A549 (cell line): ENCODE measurements at regions not wholly inside any gene's neighbourhood (a gene's known extent, or its start where the extent isn't known, plus 50 kb on each side); places are given as distances from the start of the nearest gene placed in this dataset.

Source experiments
- BCL3 ChIP-seq: fragments of >200 bp; sonication (Bioruptor Twin); formaldehyde crosslinking; IDR thresholded peaks from 3 replicates; pipeline ENCODE4 v1.6.1; 2016
- CTCF ChIP-seq: fragments of >200 bp; sonication (Bioruptor Twin); formaldehyde crosslinking; IDR thresholded peaks from 3 replicates; pipeline ENCODE4 v1.5.1; 2016
- EP300 ChIP-seq, 2 experiments: fragments of >200 bp; sonication (Bioruptor Twin); formaldehyde crosslinking; IDR thresholded peaks; 2 replicates in 1 of 2; 3 replicates in 1 of 2; pipeline ENCODE4 v1.6.1; 2016 to 2017
- JUN ChIP-seq, 2 experiments: fragments of >200 bp; sonication (Bioruptor Twin); formaldehyde crosslinking; IDR thresholded peaks; 2 replicates in 1 of 2; 3 replicates in 1 of 2; pipeline ENCODE4 v1.6.1; 2016 to 2017
- MAX ChIP-seq: IDR thresholded peaks from 2 replicates; pipeline ENCODE4 v1.6.1; 2012
- PBX3 ChIP-seq: IDR thresholded peaks from 2 replicates; pipeline ENCODE4 v1.6.1; 2012
- POLR2A ChIP-seq: IDR thresholded peaks from 2 replicates; pipeline ENCODE4 v1.6.1; 2012; ENCODE audit warnings: mild to moderate bottlenecking, low read length
- RAD21 ChIP-seq, 2 experiments: fragments of >200 bp in 1 of 2; sonication (Bioruptor Twin) in 1 of 2; formaldehyde crosslinking in 1 of 2; IDR thresholded peaks in 1 of 2; conservative IDR thresholded peaks in 1 of 2; 2 replicates in 1 of 2; 3 replicates in 1 of 2; pipeline ENCODE4 v1.6.1; 2012 to 2018; ENCODE audit warnings: inconsistent platforms in 1 of 2

- TF ChIP-seq CTCF = no peak
- TF ChIP-seq BCL3 = no peak
- TF ChIP-seq JUN (IDR thresholded peaks at IDR 0.05) = no peak
- TF ChIP-seq EP300 (IDR thresholded peaks at IDR 0.05) = no peak
- no peak for TF ChIP-seq PBX3
- no peak for TF ChIP-seq POLR2A
- TF ChIP-seq RAD21 (conservative IDR thresholded peaks at IDR 0.05 in 1 of 2, IDR thresholded peaks at IDR 0.05 in 1 of 2) = no peak
- no peak for TF ChIP-seq MAX
Observed at GRCh38 chr1:47684964-47685762, 247.3 kb downstream of the FOXD2 start.
